ENCODE measurements at regions not wholly inside any gene's neighbourhood (a gene's known extent, or its start where the extent isn't known, plus 50 kb on each side); places are given as distances from the start of the nearest gene placed in this dataset.
"Not testable (repeated sequence)": the region's sequence is repeated elsewhere in the genome, so short reads cannot be mapped to it uniquely, and the experiment has no call there.

- TF ChIP-seq CTCF (IDR thresholded peaks at IDR 0.05) = no peak
- no peak for TF ChIP-seq POLR2A (IDR thresholded peaks at IDR 0.05)
- WGBS, 2 donors = 69% methylated on average over 5 of the region's 5 CpGs
- intact Hi-C loops (cut with DNase I; ENCODE audit: low total_unique reads) = no loop called here
- no peak overlapping the region for H3K4me3 ChIP-seq (ENCODE audit: low read depth, poor library complexity, severe bottlenecking)
- DNase-seq (ENCODE audit: low spot score in 2 of 2) = no peak
Measured at GRCh38 chr4:124937993-124938392, 225.5 kb upstream of the ANKRD50 start.

- 2 to 7% methylated on average over 4 of the region's 4 CpGs for WGBS, 2 donors
- DNase-seq (ENCODE audit: low spot score in 2 of 2) = peak; percentile 39 to 87
Measured at GRCh38 chr4:124936427-124936826, 223.9 kb upstream of the ANKRD50 start.

DNA sequence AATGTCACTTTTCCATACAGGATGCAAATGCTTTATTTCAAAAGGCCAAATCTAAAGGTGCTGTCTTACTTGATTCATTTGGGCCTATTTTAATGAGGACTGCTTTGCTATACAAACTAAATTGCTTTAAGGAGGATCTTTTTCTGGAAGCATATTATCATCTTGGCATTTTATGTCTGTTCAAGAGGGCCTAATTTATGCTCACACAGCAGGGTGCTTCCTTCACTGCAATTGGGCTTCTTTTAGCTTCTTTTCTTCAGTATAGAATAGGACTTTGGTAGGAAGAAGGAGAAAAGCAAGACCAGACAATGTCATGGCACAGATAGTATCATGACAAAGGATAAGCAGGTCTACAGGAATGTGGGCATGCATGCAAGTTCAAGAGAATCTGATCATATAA lies 222.4 kb upstream of the ANKRD50 start:
- no peak for DNase-seq (ENCODE audit: low spot score in 2 of 2)
- no peak overlapping the region for H3K4me3 ChIP-seq (ENCODE audit: low read depth, poor library complexity, severe bottlenecking)
- TF ChIP-seq POLR2A (IDR thresholded peaks at IDR 0.05) (no peak), CTCF (IDR thresholded peaks at IDR 0.05) (no peak)
- intact Hi-C loops (cut with DNase I; ENCODE audit: low total_unique reads) = no loop called here

More at GRCh38 chr4:124936427-124936826, 223.9 kb upstream of the ANKRD50 start:
- TF ChIP-seq CTCF (IDR thresholded peaks at IDR 0.05) (no peak), POLR2A (IDR thresholded peaks at IDR 0.05) (no peak)
- intact Hi-C loops (cut with DNase I; ENCODE audit: low total_unique reads) = no loop called here
- H3K4me3 ChIP-seq (ENCODE audit: low read depth, poor library complexity, severe bottlenecking) = no peak overlapping the region

DNA sequence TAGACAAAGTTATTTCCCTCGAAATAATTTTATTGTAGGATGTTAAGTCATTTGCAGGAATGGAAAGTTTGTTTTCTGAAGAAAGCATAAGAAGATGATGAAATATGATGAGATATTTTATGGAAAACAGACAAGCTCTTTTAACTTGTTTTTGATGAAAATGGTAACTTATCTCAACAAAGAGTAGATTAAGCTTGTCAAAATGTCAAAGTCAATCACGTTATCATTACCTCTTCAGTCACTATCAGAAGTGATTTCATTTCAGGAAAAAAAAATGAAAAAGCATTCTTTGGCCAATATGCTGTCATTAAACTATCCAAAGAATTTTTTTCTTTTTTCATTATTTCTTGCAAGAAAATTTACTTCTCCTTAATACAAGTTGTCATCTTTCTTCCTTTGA lies 221.0 kb upstream of the ANKRD50 start:
- intact Hi-C loops (cut with DNase I; ENCODE audit: low total_unique reads) = no loop called here
- DNase-seq (ENCODE audit: low spot score in 2 of 2) = no peak
- H3K4me3 ChIP-seq (ENCODE audit: low read depth, poor library complexity, severe bottlenecking) = no peak overlapping the region
- no peak for TF ChIP-seq CTCF (IDR thresholded peaks at IDR 0.05)
- TF ChIP-seq POLR2A (IDR thresholded peaks at IDR 0.05) = no peak
- WGBS, 2 donors = 77% methylated on average over 2 of the region's 2 CpGs

DNA sequence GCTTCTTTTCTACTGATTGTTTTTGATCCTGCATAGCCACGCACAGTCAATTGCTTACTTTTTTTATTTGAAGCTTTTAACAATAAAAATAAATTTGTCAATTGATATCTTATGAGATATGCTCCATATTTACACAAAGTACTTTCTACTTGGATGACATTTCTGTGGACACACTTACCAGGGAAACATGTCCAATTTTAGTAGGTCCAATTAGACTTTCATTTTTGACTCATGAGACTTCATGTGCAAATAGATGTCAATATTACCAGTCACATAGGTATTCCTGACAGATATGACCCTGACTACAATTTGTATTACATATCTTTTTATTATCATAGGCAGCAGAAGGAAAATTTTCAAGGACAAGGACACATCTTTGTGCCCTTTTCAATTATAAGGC lies 219.9 kb upstream of the ANKRD50 start:
- WGBS, 2 donors = 89 to 98% methylated on average over 1 of the region's 1 CpG
- intact Hi-C loops (cut with DNase I; ENCODE audit: low total_unique reads) = no loop called here
- DNase-seq (ENCODE audit: low spot score in 2 of 2) = no peak
- no peak overlapping the region for H3K4me3 ChIP-seq (ENCODE audit: low read depth, poor library complexity, severe bottlenecking)
- TF ChIP-seq POLR2A (IDR thresholded peaks at IDR 0.05) (no peak), CTCF (IDR thresholded peaks at IDR 0.05) (no peak)

DNA sequence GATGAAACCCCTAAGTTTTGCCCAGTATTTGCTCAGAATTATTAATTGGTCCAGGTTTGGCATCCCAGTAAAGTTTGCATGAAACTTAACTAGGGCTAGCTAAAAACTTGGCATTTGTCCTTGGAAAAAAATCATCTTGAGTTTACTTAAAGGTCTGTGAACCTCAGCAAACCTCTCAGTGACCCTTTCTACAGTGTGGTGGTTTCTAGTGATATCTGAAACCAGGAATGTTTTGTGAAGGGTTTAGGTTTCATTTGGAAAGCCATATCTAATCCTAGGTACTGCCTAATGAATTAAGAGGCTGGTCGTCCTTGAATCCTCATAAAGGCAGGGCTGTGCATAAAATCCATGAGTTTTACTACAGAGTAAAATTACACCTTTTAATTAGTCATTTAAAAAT lies 218.5 kb upstream of the ANKRD50 start:
- no peak overlapping the region for H3K4me3 ChIP-seq (ENCODE audit: low read depth, poor library complexity, severe bottlenecking)
- 80 to 89% methylated on average over 1 of the region's 1 CpG for WGBS, 2 donors
- no peak for DNase-seq (ENCODE audit: low spot score in 2 of 2)
- intact Hi-C loops (cut with DNase I; ENCODE audit: low total_unique reads) = no loop called here
- no peak for TF ChIP-seq CTCF (IDR thresholded peaks at IDR 0.05)
- TF ChIP-seq POLR2A (IDR thresholded peaks at IDR 0.05) = no peak

- intact Hi-C loops (cut with DNase I; ENCODE audit: low total_unique reads); H3K4me3 ChIP-seq (ENCODE audit: low read depth, poor library complexity, severe bottlenecking); DNase-seq (ENCODE audit: low spot score in 2 of 2): not testable (repeated sequence)
- 93 to 97% methylated on average over 12 of the region's 12 CpGs for WGBS, 2 donors
Measured at GRCh38 chr4:124922748-124923147, 210.2 kb upstream of the ANKRD50 start.

All from lower leg skin (tissue), 4 donors.